NCI-H1105 (cell line): ENCODE measurements at regions not wholly inside any gene's neighbourhood (a gene's known extent, or its start where the extent isn't known, plus 50 kb on each side); places are given as distances from the start of the nearest gene placed in this dataset.
"Not testable (repeated sequence)": the region's sequence is repeated elsewhere in the genome, so short reads cannot be mapped to it uniquely, and the experiment has no call there.

Experiments used
- DNase-seq: peaks from one replicate; lab custom pipeline; 2025; lab: John Stamatoyannopoulos, UW

DNA sequence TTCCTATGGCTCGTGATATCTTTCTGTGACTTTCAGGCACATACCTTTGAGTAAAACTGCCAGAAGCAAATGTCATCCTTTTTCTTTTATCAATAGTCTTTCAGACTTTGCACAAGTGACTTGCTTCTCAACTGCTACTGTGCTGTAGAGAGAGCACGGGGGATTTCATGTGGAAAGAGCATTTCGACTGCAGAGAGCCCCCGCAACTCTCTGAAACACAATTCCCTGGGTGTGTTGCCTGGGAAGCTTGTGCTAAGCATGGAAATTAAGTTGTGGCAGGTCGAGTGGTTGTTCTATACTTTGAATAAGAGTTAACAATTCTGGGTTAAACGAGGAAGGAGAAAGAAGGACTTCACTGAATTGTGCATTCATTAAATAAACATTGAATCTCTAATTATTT lies 659.1 kb downstream of the TDRD15 start:
- no peak for DNase-seq

DNA sequence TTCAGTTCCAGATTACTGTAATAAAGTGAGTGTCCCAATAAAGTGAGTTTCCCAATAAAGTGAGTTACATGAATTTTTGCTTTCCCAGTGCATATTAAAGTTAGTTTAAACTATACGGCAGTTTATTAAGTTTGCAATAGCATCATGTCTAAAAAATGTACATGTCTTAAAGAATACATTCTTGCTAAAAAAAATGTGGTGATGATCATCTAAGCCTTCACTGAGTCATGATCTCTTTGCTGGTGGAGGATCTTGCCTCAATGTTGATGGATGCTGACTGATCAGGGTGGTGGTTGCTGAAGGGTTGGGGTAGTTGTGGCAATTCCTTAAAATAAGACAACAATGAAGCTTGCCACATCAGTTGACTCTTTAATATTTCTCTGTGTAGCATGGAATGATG lies 664.2 kb downstream of the TDRD15 start:
- DNase-seq: no peak

DNA sequence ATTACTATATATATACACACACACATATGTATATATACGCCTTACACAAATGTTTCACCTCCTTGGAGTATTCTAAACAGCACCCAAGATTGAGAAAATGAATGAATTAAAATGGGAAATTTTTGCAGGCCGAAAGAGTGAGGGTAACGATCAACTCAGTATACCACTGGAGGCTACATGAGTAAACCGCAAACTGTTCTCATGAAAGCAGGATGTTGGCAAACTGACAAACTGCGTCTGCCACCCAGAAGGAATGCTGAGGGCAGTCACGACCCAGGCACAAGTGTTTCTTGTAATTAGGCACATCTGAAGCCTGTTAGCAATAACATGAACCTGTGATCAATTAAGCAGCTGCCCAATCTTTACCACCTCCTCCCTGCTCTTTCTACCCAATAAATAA lies 666.5 kb downstream of the TDRD15 start:
- not testable (repeated sequence) for DNase-seq

DNA sequence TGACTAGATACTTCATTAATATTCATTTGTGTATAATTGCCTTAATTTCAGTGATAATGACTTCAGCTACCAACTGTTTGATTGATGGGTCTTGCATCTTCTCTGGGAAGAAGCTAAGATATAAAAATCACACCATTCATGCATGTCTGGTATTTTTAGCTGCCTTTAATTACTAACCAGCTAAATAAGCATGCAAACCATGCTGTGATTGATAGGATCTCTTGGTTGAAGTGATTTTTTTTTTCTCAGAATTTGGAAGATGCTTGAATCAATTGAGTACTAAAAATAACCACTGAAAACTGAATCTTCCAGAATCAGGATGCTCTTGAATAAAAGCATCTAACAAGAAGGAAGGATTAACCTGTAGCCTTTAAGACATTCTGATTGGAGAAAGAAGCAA lies 668.8 kb downstream of the TDRD15 start:
- DNase-seq: no peak

DNA sequence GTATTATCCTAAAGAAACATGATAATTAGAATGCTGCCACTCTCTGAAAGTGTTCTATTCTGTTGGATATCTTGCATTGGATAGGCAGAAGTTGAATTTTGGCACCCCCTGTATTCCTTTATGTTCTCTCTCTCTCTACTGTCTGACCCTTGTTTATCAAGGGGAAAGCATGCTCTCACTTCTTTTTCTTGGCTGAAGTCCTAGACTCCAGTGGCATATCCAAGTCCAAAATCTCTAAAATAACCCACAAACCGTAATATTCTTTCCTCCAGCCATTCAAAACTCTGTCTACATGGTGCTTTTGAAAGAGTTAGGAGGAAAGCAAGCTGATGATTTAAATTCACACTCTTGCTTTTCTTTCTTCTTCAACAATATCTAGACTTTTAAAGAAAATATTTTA lies 669.7 kb downstream of the TDRD15 start:
- no peak for DNase-seq

DNA sequence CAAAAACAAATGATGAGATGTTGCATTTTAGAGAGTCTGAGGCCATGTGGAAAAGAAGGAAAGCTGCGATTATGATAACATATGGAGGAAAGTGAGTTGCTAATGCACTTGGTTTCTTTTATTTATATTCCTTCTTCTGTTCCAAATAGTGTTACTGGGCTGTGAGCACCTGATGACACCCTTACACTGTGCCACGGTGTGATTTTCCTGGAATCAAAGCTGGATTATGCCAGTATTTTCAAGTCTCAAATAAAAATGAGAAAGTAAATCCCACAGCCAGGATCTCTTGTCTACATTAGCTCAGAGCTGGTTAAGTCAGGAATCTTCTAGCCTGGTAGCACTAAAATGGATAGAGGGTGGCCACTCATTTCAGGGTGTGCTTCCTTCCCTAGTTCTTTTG lies 670.8 kb downstream of the TDRD15 start:
- no peak for DNase-seq

DNA sequence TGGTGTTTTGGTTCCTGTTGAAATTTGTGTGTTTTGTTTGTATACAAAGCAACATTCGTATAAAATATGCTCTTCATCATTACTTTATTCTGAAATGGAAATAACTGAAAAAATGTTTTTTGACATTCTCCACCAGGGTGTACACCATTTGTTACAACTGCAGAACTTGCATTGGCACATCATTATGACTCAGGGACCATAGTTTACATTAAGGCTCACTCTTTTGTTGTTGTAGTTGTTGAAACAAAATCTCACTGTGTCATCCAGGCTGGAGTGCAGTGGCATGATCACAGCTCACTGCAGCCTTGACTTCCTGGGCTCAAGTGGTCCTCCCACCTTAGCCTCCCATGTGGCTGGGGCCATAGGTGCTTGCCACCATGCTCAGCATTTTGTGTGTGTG lies 676.6 kb downstream of the TDRD15 start:
- no peak for DNase-seq

DNA sequence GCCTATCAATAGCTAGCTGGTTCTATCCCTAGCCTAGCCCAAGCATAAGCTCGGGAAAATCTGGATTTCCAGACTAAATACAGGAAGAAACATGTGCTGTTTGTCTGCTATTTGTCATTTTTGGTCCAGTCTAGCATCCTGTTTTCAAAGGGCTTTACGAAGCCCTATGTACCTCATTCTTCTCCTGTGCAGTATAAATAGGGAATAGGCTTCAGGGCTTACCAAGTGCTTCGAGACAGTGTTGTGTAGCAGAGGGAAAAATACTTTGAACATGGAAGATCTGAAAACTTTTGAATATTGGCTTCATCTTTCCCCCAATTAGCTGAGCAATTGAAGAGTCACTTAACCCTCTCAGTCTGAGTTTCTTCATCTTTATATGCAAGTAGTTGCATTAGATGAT lies 679.8 kb downstream of the TDRD15 start:
- no peak for DNase-seq

DNA sequence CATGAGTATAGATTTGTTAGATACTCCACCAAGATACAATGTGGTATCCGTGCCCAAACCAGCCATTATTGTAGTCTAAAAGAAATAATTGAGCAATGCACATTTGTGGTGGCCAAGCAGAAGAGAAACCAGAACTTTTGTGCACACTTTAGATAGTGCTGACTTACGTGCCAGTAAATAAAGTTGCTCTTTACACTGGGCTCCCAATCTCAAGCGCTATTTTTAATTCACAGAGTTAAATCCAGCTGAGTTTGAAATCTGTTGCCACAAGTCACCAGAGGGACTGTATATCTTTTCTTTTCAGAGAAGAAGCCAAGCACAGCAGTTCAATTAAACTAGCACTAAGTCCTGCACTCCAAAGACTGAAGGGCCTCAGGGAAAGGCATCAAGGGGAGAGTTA lies 680.4 kb downstream of the TDRD15 start:
- DNase-seq: no peak

DNA sequence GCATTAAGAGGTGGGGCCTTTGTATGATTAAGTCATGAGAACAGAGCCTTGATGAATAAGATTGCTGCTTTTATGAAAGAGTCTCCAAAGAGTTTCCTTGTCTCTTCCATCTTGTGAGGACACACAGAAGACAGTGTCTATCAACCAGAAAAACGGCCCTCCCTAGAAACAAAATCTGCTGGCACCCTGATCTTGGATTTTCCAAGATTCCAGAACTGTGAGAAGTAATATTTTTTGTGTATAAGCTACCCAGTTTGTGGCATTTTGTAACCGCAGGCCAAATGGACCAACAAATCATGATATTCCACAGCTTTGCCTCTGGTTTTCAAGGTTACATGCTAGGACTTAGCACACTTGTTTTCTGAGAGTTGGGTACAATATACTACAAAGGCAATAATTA lies 687.8 kb downstream of the TDRD15 start:
- no peak for DNase-seq

DNA sequence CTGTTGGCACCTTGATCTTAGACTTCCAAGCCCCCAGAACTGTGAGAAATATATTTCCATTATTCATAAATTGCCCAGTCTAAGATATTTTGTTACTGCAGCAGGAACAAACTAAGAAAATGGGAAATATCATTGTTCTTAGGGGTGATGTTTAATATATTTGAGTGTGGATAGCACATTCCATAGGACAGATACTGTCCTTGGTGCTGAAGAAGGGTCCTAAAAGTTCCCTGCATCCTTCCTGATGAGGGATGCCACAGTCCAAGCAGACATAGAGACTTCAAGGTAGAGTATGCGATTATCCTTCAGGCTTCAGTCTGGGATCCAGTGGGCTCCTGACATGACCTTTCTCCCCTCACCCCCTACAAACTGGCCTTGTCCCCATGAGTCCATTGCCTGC lies 689.0 kb downstream of the TDRD15 start:
- DNase-seq: no peak

DNA sequence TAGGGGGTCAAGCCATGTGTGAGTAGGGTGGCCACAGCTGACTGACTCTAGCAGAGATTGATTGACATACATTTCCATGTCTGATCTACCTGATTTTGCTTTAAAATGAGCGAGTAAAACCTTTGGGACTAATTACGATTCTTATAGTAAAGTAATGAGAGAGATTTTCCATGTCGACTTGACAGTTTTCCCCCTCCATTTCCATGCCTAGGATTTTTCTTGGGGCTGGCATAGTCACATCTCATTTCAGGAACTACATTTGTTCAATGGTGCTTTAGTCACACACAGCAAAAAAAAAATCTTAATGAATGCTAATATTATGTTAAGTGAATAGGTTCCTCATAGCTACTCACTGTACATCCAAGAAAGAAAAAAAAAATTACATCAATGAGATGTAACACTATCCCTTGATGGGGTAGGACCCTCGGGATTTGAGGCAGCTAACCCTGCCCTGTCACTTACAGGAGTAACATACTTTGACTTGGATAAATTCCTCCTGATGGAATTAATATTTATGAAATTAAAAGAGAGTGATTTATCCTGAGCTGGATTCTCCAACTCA lies 690.9 kb downstream of the TDRD15 start:
- DNase-seq: no peak

DNA sequence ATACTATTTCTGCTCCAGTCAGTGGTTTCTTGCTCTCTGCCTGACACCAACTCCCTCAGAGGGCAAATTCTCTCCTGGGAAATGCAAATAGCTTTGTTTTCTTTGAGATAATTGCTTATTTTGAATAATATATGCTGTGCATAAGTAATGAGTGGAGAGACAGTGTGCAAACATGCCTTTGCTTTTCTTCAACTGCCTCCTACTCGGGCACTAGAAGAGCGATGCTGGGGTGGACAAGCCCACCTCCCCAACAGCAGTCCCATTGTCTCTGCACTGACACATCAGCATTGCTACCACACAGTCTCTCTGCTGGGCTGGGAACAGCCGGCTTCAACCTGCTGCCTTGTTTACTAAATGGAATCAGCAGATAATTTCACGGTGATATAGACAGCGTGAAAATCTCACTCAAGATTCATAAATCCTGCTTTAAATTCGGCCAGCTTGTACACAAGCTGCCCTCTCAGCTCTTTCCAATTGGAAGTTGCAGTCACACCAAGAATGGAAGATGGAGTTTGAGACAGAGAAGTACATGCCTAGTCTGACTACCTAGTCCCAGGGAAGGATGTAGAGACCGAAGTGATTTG lies 694.5 kb downstream of the TDRD15 start:
- no peak for DNase-seq

DNA sequence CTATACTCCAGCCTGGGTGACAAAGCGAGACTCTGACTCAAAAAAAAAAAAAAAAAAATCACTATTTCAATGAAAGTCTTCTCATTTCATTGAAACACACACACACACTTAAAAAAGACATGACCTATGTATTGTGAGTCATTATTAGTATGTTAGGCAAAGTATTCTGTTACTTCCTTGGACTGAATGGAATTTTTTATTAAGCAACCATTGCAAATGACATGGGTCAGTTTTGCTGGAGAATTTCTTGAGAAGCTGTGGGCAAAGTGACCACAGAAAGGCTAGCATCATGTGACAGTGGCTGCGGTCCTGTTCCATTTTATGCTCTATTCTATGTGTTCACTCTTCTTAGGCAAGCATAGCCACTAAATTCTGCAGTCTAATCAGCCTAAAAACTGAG lies 695.7 kb downstream of the TDRD15 start:
- no peak for DNase-seq

DNA sequence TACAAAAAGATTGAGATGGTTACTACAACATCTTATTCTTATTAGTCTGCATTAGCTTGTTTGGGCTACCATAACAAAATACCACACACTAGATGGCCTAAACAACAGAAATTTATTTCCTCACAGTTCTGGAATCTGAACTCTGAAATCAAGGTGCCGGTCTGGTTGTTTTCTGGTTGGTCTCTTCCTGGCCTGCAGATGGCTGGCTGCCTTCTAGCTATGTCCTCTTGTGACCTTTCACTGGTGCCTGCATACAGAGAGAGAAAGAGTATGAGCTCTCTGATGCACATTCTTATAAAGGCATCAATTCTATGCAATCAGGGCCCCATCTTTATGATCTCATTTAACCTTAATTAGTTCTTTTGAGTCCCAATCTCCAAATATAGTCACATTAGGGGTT lies 696.5 kb downstream of the TDRD15 start:
- DNase-seq: no peak

DNA sequence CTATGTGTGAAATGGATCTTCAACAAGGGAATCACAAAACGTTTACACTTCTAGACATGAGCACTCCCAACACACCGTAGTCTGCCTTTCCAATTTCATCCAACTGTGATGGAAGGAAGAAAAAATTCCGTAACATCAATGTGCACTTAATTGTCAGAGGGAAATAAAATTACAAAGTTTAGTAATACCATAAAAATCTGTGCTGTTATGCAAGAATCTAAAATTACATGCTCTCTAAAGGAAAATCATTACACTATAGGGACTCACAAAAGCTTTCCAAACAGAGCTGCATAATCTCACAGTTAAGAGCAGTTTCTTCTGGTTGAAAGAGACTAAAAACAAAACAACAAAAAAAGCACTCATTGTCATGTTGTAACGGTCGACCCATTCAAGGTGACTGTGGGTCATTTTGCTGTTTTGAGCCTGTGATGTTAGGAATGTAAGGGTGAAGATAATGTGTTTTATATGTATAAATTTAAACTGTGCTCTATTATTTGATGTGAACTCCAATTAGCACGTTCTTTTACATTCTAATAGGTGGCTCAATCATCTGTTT lies 698.0 kb downstream of the TDRD15 start:
- no peak for DNase-seq

DNA sequence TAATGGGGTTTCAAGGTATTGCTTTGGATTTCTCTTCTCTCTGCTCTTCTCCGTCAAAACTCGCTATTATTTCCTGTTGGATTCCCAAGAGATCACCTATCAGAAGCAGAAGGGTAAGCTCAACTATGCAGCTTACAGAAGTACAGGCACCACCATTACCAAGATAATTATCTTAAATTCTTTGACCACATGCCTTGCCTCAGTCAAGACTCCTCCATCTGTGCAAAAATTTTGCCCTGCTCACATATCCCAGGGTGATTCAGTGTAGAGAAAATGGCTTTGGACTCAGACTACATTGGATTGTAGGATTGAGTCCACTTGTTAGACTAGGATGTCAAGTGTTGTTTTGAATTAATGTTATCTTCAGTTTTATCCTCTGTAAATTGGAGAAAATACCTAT lies 698.7 kb downstream of the TDRD15 start:
- DNase-seq: no peak

DNA sequence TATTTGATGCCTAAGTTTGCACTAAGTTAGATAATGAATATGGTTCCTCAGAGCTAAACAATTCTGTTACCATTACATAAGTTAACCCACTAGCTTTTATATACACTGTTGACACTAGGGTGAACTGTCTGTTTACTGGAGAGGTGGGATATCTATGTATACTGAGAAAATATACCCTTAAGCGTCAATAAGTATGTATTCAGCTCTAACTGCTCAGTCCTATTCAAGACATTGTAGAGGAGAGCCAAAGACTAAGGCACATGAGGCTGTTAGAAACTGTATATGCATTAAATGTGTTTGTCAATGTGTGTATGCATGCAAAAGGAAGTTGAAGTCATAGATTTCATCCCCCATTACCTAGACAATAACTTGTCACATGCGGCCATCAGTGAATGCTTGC lies 710.0 kb downstream of the TDRD15 start:
- no peak for DNase-seq

DNA sequence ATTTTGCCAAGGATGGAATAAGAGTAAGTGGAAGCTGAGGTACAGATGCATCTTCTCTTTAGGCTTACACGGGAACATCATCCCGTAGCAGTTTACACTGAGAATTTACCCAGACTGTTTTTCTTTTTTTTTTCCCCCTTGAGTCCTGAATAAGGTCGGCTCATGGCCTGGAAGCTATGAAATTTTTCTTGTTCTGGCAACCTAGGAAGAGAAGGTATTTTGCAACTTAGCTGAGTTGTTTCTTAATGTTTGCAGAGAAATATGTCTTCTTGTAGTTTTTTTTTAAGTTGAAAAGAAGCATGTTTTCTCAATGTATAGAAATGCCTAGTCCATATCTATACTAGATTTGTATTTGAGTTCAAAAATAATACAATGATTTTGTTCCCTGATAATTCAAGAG lies 712.5 kb downstream of the TDRD15 start:
- DNase-seq: no peak

DNA sequence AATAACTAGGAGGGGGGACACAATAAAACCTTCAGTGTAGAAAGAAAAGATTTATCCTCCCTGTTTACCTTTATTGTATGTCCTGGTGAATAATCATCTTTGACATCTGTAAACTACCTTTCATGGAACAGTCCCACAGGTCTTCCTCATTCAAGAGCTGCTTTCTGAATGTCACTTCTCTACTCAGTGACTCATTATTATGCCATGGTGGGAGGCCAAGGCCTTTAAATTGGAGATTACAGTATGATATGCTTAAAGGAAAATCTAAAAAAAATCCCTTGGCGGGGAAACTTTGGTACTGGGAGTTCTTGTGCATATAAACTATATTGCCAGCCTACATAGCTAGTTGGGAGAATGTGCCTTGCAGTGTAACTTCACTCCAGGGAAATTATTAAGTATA lies 713.0 kb downstream of the TDRD15 start:
- no peak for DNase-seq

DNA sequence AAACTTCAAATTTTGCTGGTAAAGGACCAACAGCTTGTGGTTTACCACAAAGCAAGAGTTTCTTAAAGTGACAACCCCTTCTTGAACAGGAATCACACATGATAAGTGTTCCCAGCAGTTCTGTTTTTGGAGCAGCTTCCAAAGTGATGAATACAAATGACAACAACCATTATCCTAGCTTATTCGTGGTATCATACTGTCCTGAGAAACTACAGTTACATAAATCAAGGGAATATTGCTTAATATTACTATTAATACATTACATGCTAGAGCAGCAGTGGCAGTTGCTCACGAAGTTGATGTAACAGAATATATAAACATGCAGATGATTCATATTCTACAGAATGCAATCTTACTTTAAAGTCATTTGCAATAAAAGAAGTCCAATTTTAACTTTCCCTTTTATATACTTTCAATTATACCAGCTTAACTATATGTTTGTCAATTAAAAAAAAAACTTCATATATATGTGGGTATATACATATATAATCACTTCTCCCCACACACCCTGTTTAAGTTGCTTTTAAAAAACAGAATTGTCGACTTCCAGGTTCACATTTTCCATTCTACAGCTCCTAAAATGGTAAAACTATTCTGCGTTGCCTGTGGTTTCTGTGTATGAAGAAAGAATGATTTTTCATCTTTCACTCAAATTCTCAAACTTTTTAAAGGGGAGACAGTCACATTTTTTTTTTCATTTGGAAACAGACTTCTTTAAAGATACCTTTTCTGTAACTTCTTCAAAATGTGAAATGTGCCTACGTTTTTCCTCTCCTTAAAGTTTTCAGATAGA lies 713.6 kb downstream of the TDRD15 start:
- no peak for DNase-seq

DNA sequence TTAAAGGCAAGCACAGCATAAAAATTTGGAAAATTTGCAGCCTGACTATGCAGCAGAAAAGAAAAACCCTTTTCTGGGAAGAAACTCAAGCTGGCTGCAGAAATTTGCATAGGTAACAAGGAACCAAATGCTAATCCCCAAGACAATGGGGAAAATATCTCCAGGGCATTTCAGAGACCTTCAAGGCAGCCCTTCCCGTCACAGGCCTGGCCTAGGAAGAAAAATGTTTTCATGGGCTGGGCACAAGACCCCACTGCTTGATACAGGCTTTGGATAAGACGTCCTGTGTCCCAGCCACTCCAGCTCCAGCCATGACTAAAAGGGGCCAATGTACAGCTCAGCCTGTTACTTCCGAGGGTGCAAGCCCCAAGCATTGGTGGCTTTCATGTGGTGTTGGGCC lies 717.6 kb downstream of the TDRD15 start:
- DNase-seq: no peak

DNA sequence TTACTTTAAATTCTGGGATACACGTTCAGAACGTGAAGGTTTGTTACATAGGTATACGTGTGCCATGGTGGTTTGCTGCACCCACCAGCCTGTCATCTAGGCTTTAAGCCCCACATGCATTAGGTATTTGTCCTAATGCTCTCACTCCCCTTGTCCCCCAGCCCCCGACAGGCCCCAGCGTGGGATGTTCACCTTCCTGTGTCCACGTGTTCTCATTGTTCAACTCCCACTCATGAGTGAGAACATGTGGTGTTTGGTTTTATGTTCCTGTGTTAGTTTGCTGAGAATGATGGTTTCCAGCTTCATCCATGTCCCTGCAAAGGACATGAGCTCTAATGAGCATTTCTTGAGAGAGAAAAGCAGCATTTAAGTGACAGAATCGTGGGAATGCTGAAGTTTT lies 726.6 kb downstream of the TDRD15 start:
- DNase-seq: not testable (repeated sequence)
